ENCODE measurements at regions not wholly inside any gene's neighbourhood (a gene's known extent, or its start where the extent isn't known, plus 50 kb on each side); places are given as distances from the start of the nearest gene placed in this dataset.
"Not testable (repeated sequence)": the region's sequence is repeated elsewhere in the genome, so short reads cannot be mapped to it uniquely, and the experiment has no call there.

- no peak for TF ChIP-seq CTCF (IDR thresholded peaks at IDR 0.05; ENCODE audit: insufficient read depth, low read length, missing control alignments)
- DNase-seq (ENCODE audit: low read depth, low spot score): no peak
- CTCF ChIA-PET: no interaction called here
- POLR2A ChIA-PET: no interaction called here
- H3K4me3 ChIP-seq (ENCODE audit: low read depth, low read length): no peak overlapping the region
These were observed 102.6 kb upstream of the MED13L start for GRCh38 chr12:116380108-116380507.

GRCh38 chr12:116380740-116381139 is 103.2 kb upstream of the MED13L start:
- H3K4me3 ChIP-seq (ENCODE audit: low read depth, low read length); DNase-seq (ENCODE audit: low read depth, low spot score); POLR2A ChIA-PET: not testable (repeated sequence)
- CTCF ChIA-PET: interaction anchor here (0.8 kb wide), 1 partner anchor 10 kb away, joined by 3 read pairs; no protein-coding TSS in a partner anchor

- CTCF ChIA-PET: interaction anchor here (0.8 kb wide), 1 partner anchor 10 kb away, joined by 3 read pairs; no protein-coding TSS in a partner anchor
- POLR2A ChIA-PET: interaction anchor here (0.8 to 1.9 kb wide), 8 partner anchors 8 to 144 kb away, joined by 3 to 12 read pairs (median 4); no protein-coding TSS in a partner anchor
- no peak for TF ChIP-seq CTCF (IDR thresholded peaks at IDR 0.05; ENCODE audit: insufficient read depth, low read length, missing control alignments)
- H3K4me3 ChIP-seq (ENCODE audit: low read depth, low read length): peak overlapping the region; percentile 40
- no peak for DNase-seq (ENCODE audit: low read depth, low spot score)
These were observed 103.8 kb upstream of the MED13L start for GRCh38 chr12:116381240-116381743.

GRCh38 chr12:116381744-116382685 is 104.5 kb upstream of the MED13L start:
- no peak for TF ChIP-seq CTCF (IDR thresholded peaks at IDR 0.05; ENCODE audit: insufficient read depth, low read length, missing control alignments)
- POLR2A ChIA-PET: interaction anchor here (0.7 to 1.9 kb wide), 9 partner anchors 9 to 143 kb away, joined by 3 to 12 read pairs (median 4); no protein-coding TSS in a partner anchor
- peak; percentile 97 for DNase-seq (ENCODE audit: low read depth, low spot score)
- peak overlapping the region; percentile 44 for H3K4me3 ChIP-seq (ENCODE audit: low read depth, low read length)
- CTCF ChIA-PET: interaction anchor here (1.0 kb wide), 1 partner anchor 53 kb away, joined by 3 read pairs; no protein-coding TSS in a partner anchor

- H3K4me3 ChIP-seq (ENCODE audit: low read depth, low read length): peak overlapping the region; percentile 44
- POLR2A ChIA-PET: interaction anchor here (1.6 to 1.9 kb wide), 2 partner anchors 12 to 51 kb away, joined by 10 to 12 read pairs; no protein-coding TSS in a partner anchor
- DNase-seq (ENCODE audit: low read depth, low spot score): peak; percentile 97
- TF ChIP-seq CTCF (IDR thresholded peaks at IDR 0.05; ENCODE audit: insufficient read depth, low read length, missing control alignments): peak; percentile 23
- CTCF ChIA-PET: interaction anchor here (1.0 kb wide), 1 partner anchor 52 kb away, joined by 3 read pairs; no protein-coding TSS in a partner anchor
These were observed 105.4 kb upstream of the MED13L start for GRCh38 chr12:116382686-116383530.

GRCh38 chr12:116384175-116384574 is 106.7 kb upstream of the MED13L start:
- CTCF ChIA-PET: no interaction called here
- POLR2A ChIA-PET: no interaction called here
- no peak overlapping the region for H3K4me3 ChIP-seq (ENCODE audit: low read depth, low read length)
- TF ChIP-seq CTCF (IDR thresholded peaks at IDR 0.05; ENCODE audit: insufficient read depth, low read length, missing control alignments): no peak
- no peak for DNase-seq (ENCODE audit: low read depth, low spot score)

All from AG04449 (cell line).